ENCODE measurements at regions not wholly inside any gene's neighbourhood (a gene's known extent, or its start where the extent isn't known, plus 50 kb on each side); places are given as distances from the start of the nearest gene placed in this dataset.

- TF ChIP-seq SIN3A (IDR thresholded peaks at IDR 0.05; ENCODE audit: borderline replicate concordance, insufficient read depth, low read length) = no peak
- no peak for TF ChIP-seq POLR2AphosphoS5 (IDR thresholded peaks at IDR 0.05; ENCODE audit: low read depth, low read length)
- TF ChIP-seq, protein P1, sequence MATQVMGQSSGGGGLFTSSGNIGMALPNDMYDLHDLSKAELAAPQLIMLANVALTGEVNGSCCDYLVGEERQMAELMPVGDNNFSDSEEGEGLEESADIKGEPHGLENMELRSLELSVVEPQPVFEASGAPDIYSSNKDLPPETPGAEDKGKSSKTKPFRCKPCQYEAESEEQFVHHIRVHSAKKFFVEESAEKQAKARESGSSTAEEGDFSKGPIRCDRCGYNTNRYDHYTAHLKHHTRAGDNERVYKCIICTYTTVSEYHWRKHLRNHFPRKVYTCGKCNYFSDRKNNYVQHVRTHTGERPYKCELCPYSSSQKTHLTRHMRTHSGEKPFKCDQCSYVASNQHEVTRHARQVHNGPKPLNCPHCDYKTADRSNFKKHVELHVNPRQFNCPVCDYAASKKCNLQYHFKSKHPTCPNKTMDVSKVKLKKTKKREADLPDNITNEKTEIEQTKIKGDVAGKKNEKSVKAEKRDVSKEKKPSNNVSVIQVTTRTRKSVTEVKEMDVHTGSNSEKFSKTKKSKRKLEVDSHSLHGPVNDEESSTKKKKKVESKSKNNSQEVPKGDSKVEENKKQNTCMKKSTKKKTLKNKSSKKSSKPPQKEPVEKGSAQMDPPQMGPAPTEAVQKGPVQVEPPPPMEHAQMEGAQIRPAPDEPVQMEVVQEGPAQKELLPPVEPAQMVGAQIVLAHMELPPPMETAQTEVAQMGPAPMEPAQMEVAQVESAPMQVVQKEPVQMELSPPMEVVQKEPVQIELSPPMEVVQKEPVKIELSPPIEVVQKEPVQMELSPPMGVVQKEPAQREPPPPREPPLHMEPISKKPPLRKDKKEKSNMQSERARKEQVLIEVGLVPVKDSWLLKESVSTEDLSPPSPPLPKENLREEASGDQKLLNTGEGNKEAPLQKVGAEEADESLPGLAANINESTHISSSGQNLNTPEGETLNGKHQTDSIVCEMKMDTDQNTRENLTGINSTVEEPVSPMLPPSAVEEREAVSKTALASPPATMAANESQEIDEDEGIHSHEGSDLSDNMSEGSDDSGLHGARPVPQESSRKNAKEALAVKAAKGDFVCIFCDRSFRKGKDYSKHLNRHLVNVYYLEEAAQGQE (IDR thresholded peaks at IDR 0.05; ENCODE audit: insufficient read depth in 1 of 2, low read depth in 2 of 2, low read length in 2 of 2) = no peak
- TF ChIP-seq FOXP2 (optimal IDR thresholded peaks at IDR 0.05; ENCODE audit: borderline replicate concordance, extremely low read depth, extremely low read length, insufficient read depth) = no peak
- TF ChIP-seq TAF1 (IDR thresholded peaks at IDR 0.05; ENCODE audit: borderline replicate concordance, insufficient read depth, low read length) = no peak
These were observed 58.8 kb upstream of the RAI14 start for GRCh38 chr5:34597034-34598027.

DNA sequence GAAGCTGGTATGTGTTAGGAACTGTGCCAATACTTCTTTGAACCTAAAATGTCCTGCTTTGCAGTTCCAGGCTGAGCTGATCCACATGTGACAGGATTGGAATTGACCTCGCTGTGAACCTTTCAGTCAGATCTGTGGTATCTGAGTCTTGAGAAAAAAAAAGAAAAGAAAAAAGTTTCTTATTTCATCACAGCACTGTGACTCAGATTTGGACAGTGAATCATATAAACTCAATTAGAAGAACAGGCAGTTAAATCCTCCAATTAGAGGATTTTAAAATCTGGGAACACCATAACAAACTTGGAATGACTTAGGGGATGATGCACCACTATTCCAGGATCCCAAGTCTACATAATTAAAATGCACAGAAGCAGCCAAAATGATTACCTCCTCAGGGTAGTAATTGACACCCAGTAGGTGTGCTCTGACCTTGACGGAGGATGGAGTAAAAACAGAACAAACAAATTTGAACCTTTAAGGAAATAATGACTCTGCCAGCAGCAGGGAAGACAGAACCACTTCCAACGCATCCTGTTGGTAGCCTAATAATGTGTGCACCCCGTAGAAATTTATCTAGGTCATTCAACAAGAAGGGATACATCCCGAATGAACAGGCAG lies 57.8 kb upstream of the RAI14 start:
- TF ChIP-seq, protein P1 (IDR thresholded peaks at IDR 0.05; ENCODE audit: insufficient read depth in 1 of 2, low read depth in 2 of 2, low read length in 2 of 2) = no peak
- no peak for TF ChIP-seq TAF1 (IDR thresholded peaks at IDR 0.05; ENCODE audit: borderline replicate concordance, insufficient read depth, low read length)
- no peak for TF ChIP-seq POLR2AphosphoS5 (IDR thresholded peaks at IDR 0.05; ENCODE audit: low read depth, low read length)

DNA sequence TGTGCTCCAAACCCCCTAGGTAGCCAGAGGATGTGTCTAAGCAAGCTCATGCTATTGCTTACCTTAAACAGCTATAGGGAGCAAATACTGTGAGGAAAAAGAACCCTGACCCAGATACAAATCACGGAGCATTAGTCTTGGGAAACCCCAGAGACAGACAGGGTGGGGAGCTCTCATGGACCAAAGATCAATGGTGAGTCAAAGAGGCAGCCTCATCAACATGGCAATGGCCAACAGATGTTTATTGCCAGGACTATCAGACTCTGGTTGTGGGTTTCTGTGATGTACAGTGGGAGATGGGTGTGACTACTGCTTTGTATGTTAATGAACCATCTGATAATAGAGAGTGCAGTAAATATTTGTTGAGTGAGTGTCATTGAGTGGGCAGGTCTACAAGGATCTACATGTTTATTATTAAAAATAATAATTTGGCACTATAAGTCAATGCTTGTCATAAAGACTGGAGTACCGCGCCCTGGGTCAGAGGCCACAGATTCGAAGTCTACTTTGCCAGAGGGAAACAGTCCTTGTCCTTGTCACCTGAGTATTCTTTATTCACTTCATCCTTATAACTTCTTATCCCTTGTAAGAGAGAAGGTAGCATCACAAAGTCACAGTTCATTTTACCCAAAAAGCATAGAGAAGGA lies 56.5 kb upstream of the RAI14 start:
- TF ChIP-seq, protein P1 (IDR thresholded peaks at IDR 0.05; ENCODE audit: insufficient read depth in 1 of 2, low read depth in 2 of 2, low read length in 2 of 2) = no peak
- TF ChIP-seq FOXP2 (optimal IDR thresholded peaks at IDR 0.05; ENCODE audit: borderline replicate concordance, extremely low read depth, extremely low read length, insufficient read depth) (no peak), TAF1 (IDR thresholded peaks at IDR 0.05; ENCODE audit: borderline replicate concordance, insufficient read depth, low read length) (no peak), POLR2AphosphoS5 (IDR thresholded peaks at IDR 0.05; ENCODE audit: low read depth, low read length) (no peak), SIN3A (IDR thresholded peaks at IDR 0.05; ENCODE audit: borderline replicate concordance, insufficient read depth, low read length) (no peak)

DNA sequence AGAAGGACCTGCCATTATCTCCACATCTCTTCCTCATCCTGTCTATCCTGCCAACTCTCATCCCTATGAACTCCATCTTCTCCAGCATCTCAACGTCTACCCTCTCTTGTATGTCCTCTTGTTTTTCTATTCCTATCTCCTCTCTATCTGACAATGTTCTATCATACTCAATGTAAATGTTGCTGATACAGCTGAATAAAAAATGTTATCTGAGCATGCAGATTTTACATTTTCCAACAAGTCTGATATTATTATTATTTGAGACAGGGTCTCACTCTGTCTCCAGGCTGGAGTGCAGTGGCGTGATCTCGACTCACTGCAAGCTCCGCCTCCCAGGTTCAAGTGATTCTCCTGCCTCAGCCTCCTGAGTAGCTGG lies 56.0 kb upstream of the RAI14 start:
- TF ChIP-seq FOXP2 (optimal IDR thresholded peaks at IDR 0.05; ENCODE audit: borderline replicate concordance, extremely low read depth, extremely low read length, insufficient read depth) (no peak), SIN3A (IDR thresholded peaks at IDR 0.05; ENCODE audit: borderline replicate concordance, insufficient read depth, low read length) (no peak), TAF1 (IDR thresholded peaks at IDR 0.05; ENCODE audit: borderline replicate concordance, insufficient read depth, low read length) (no peak), POLR2AphosphoS5 (IDR thresholded peaks at IDR 0.05; ENCODE audit: low read depth, low read length) (no peak)
- TF ChIP-seq, protein P1 (IDR thresholded peaks at IDR 0.05; ENCODE audit: insufficient read depth in 1 of 2, low read depth in 2 of 2, low read length in 2 of 2) = no peak
